Parathyroid adenoma (tissue), 2 donors: ENCODE measurements at regions not wholly inside any gene's neighbourhood (a gene's known extent, or its start where the extent isn't known, plus 50 kb on each side); places are given as distances from the start of the nearest gene placed in this dataset.
A peak's percentile ranks its signal among the peaks of the same experiment; 100 is the strongest.

Source experiments
- H2AFZ ChIP-seq: fragments of 300-600 bp; sonication (generic); one replicate; pipeline ENCODE4 v1.7.0; 2017; ENCODE audit warnings: antibody characterized with exemption, mild to moderate bottlenecking
- H3K27ac ChIP-seq: fragments of 300-600 bp; sonication (generic); one replicate; pipeline ENCODE4 v1.7.0; 2017
- H3K27me3 ChIP-seq: fragments of 300-600 bp; sonication (generic); one replicate; pipeline ENCODE4 v1.7.0; 2017; ENCODE audit warnings: low read length; ENCODE audit not compliant: control insufficient read depth, insufficient read depth
- H3K36me3 ChIP-seq: fragments of 300-600 bp; sonication (generic); one replicate; pipeline ENCODE4 v1.7.0; 2017; ENCODE audit warnings: low read length; ENCODE audit not compliant: control insufficient read depth, insufficient read depth
- H3K4me1 ChIP-seq: fragments of 300-600 bp; sonication (generic); one replicate; pipeline ENCODE4 v1.7.0; 2017; ENCODE audit warnings: control low read depth
- H3K4me2 ChIP-seq: fragments of 300-600 bp; sonication (generic); one replicate; pipeline ENCODE4 v1.7.0; 2017; ENCODE audit warnings: low read length
- H3K4me3 ChIP-seq: fragments of 300-600 bp; sonication (generic); one replicate; pipeline ENCODE4 v1.7.0; 2017; ENCODE audit warnings: low read depth, low read length
- H3K79me2 ChIP-seq: fragments of 300-600 bp; sonication (generic); one replicate; pipeline ENCODE4 v1.7.0; 2017; ENCODE audit warnings: control low read depth
- H3K9ac ChIP-seq: fragments of 300-600 bp; sonication (generic); one replicate; pipeline ENCODE4 v1.7.0; 2017; ENCODE audit warnings: mild to moderate bottlenecking
- H3K9me3 ChIP-seq: fragments of 300-600 bp; sonication (generic); one replicate; pipeline ENCODE4 v1.7.0; 2017; ENCODE audit warnings: low read length; ENCODE audit not compliant: control insufficient read depth
- TF ChIP-seq, protein P1 (sequence below): fragments of 300-600 bp; sonication (generic); IDR thresholded peaks from one replicate; pipeline ENCODE4 v1.7.0; 2017; ENCODE audit warnings: antibody characterized with exemption, mild to moderate bottlenecking
- donor health status: primary hyperparathyroidism.

DNA sequence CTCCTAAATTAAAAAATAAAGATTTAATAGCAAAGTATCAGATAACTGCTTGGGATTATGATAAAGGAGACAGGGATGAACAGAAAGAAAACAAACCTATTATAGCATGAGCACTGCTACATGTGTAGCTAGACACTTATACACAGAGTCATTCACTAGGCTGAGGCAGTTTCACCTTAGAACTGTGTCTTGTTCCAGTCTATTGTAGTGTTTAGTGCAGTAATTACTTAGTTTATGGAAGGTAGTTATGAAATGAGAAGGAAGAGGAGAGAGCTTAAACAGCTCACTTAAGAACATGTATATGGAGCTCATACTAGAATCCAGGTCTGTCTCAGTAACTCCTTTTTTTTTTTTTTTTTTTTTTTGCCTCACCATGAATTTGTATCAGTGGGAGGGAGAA is 441.4 kb downstream of the PDCD6IP start:
- H3K4me2 ChIP-seq, result no peak overlapping the region
- no peak overlapping the region for H2AFZ ChIP-seq
- H3K36me3 ChIP-seq, result no peaks in the 10 kb centered on the region
- no peak overlapping the region for H3K9ac ChIP-seq
- H3K4me1 ChIP-seq, result no peaks in the 10 kb centered on the region
- H3K27ac ChIP-seq, result no peak overlapping the region
- TF ChIP-seq, protein P1, sequence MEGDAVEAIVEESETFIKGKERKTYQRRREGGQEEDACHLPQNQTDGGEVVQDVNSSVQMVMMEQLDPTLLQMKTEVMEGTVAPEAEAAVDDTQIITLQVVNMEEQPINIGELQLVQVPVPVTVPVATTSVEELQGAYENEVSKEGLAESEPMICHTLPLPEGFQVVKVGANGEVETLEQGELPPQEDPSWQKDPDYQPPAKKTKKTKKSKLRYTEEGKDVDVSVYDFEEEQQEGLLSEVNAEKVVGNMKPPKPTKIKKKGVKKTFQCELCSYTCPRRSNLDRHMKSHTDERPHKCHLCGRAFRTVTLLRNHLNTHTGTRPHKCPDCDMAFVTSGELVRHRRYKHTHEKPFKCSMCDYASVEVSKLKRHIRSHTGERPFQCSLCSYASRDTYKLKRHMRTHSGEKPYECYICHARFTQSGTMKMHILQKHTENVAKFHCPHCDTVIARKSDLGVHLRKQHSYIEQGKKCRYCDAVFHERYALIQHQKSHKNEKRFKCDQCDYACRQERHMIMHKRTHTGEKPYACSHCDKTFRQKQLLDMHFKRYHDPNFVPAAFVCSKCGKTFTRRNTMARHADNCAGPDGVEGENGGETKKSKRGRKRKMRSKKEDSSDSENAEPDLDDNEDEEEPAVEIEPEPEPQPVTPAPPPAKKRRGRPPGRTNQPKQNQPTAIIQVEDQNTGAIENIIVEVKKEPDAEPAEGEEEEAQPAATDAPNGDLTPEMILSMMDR, result no peak
- H3K27me3 ChIP-seq, result no peaks in the 10 kb centered on the region
- no peaks in the 10 kb centered on the region for H3K9me3 ChIP-seq
- no peak overlapping the region for H3K4me3 ChIP-seq
- H3K79me2 ChIP-seq, result no peaks in the 10 kb centered on the region

GRCh38 chr3:34247401-34247800 is 449.0 kb downstream of the PDCD6IP start:
- TF ChIP-seq, protein P1, result no peak
- no peaks in the 10 kb centered on the region for H3K4me1 ChIP-seq
- H3K4me3 ChIP-seq, result no peak overlapping the region
- H3K4me2 ChIP-seq, result no peak overlapping the region
- no peaks in the 10 kb centered on the region for H3K27me3 ChIP-seq
- no peak overlapping the region for H2AFZ ChIP-seq
- H3K79me2 ChIP-seq, result no peaks in the 10 kb centered on the region
- H3K9me3 ChIP-seq, result no peaks in the 10 kb centered on the region
- no peaks in the 10 kb centered on the region for H3K36me3 ChIP-seq
- H3K9ac ChIP-seq, result no peak overlapping the region
- H3K27ac ChIP-seq, result no peak overlapping the region

DNA sequence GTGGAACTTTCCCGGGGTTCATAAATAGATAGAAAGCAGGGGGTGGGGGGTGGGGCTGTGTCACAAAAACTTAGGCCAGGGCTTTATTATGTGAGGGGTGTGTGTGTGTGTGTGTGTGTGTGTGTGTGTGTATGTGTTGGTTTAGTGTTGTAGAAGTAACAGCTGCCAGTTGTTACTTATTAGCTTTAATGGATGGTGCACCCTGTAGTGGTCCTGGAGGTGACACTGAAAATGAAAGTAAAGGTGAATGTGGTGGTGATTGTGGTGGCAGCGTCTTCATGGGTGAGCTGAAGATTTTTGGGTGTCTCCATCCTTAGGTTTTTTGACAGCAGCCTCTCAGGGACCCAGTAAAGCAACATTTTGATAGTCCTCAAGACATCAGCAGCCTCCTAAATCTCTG is 449.9 kb downstream of the PDCD6IP start:
- Histone ChIP-seq H3K9ac (no peak overlapping the region), H3K4me3 (no peak overlapping the region), H3K27me3 (no peaks in the 10 kb centered on the region), H3K27ac (no peak overlapping the region), H3K9me3 (no peaks in the 10 kb centered on the region), H3K4me2 (no peak overlapping the region), H3K79me2 (no peaks in the 10 kb centered on the region), H3K4me1 (no peaks in the 10 kb centered on the region), H3K36me3 (no peaks in the 10 kb centered on the region), H2AFZ (no peak overlapping the region)
- TF ChIP-seq, protein P1, result no peak

GRCh38 chr3:34254285-34254684 is 455.9 kb downstream of the PDCD6IP start:
- H3K79me2 ChIP-seq, result no peaks in the 10 kb centered on the region
- H3K9ac ChIP-seq, result no peak overlapping the region
- no peaks in the 10 kb centered on the region for H3K9me3 ChIP-seq
- no peaks in the 10 kb centered on the region for H3K27me3 ChIP-seq
- H3K4me2 ChIP-seq, result no peak overlapping the region
- H3K4me1 ChIP-seq, result no peaks in the 10 kb centered on the region
- no peak overlapping the region for H3K4me3 ChIP-seq
- H3K27ac ChIP-seq, result no peak overlapping the region
- TF ChIP-seq, protein P1, result no peak
- H2AFZ ChIP-seq, result no peak overlapping the region
- no peaks in the 10 kb centered on the region for H3K36me3 ChIP-seq

- Histone ChIP-seq H3K4me2 (no peak overlapping the region), H3K27me3 (no peaks in the 10 kb centered on the region), H3K4me3 (no peak overlapping the region), H3K9ac (no peak overlapping the region), H3K9me3 (no peaks in the 10 kb centered on the region), H3K4me1 (no peaks in the 10 kb centered on the region), H3K79me2 (no peaks in the 10 kb centered on the region), H3K36me3 (no peaks in the 10 kb centered on the region), H2AFZ (peak overlapping the region; percentile 50), H3K27ac (no peak overlapping the region)
- TF ChIP-seq, protein P1, result no peak
Observed at GRCh38 chr3:34256021-34256420, 457.6 kb downstream of the PDCD6IP start.
